Mammary epithelial cell (primary cell): ENCODE measurements at regions not wholly inside any gene's neighbourhood (a gene's known extent, or its start where the extent isn't known, plus 50 kb on each side); places are given as distances from the start of the nearest gene placed in this dataset.
"Not testable (repeated sequence)": the region's sequence is repeated elsewhere in the genome, so short reads cannot be mapped to it uniquely, and the experiment has no call there.

Experiments used
- CTCF ChIP-seq, 2 donors: IDR thresholded peaks in 1 of 2; conservative IDR thresholded peaks in 1 of 2; 2 replicates each; pipeline ENCODE4 v1.5.1; 2011 to 2012; ENCODE audit warnings: inconsistent platforms in 2 of 2, low read length in 2 of 2, mild to moderate bottlenecking in 2 of 2, control low read depth in 1 of 2, low read depth in 1 of 2; ENCODE audit not compliant: insufficient read depth in 1 of 2; ENCODE audit errors: extremely low read depth in 1 of 2
- EZH2 ChIP-seq: IDR thresholded peaks from 2 replicates; pipeline ENCODE4 v1.6.1; 2012; ENCODE audit warnings: low read length, inconsistent platforms, borderline replicate concordance

DNA sequence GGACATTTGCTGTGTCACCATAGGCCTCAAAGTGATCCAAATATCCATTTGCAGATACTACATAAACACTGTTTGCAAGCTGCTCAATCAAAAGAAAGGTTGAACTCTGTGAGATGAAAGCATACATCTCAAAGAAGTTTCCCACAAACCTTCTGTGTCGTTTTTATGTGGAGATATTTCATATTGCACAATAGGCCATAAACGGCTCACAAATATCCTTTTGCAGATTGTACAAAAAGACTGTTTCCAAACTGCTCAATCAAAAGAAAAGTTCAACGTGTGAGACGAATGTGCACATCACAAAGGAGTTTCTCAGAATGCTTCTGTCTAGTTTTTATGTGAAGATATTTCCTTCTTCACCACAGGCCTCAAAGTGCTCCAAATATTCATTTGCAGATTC is 1857.4 kb downstream of the UQCRFS1 start:
- TF ChIP-seq EZH2; CTCF (conservative IDR thresholded peaks at IDR 0.05 in 1 of 2, IDR thresholded peaks at IDR 0.05 in 1 of 2; ENCODE audit: extremely low read depth in 1 of 2, insufficient read depth in 1 of 2, low read depth in 1 of 2, low read length in 2 of 2): not testable (repeated sequence)
